ENCODE measurements at regions not wholly inside any gene's neighbourhood (a gene's known extent, or its start where the extent isn't known, plus 50 kb on each side); places are given as distances from the start of the nearest gene placed in this dataset.
"Not testable (repeated sequence)": the region's sequence is repeated elsewhere in the genome, so short reads cannot be mapped to it uniquely, and the experiment has no call there.

DNA sequence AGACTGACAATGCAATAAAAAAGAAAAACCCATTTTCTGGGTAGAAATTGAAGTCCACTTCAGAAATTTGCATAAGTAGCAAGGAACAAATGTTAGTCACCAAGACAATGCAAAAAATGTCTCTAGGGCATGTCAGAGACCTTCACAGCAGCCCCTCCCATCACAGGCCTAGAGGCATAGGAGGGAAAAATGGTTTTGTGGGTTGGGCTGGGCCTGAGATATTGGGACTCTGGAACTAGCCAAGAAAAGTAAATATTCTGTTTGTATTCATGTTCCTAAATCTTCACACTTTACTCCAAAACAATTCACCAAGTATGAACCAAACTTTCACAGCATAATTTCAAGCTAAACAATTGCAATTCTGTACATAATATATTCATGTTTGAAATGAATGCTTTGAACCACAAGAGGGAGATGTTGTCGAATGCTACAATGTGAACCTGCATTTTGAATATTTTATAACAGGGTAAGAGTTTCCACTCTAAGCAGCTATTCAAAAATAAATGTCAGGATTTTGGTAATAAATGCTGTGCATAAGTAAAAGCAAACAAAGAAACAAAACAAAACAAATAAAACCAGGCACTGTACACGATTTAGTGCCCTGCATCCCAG is 429.2 kb downstream of the OTOL1 start:
- DNase-seq: no peak

GRCh38 chr3:161927131-161927530 is 430.5 kb downstream of the OTOL1 start:
- DNase-seq: no peak

DNA sequence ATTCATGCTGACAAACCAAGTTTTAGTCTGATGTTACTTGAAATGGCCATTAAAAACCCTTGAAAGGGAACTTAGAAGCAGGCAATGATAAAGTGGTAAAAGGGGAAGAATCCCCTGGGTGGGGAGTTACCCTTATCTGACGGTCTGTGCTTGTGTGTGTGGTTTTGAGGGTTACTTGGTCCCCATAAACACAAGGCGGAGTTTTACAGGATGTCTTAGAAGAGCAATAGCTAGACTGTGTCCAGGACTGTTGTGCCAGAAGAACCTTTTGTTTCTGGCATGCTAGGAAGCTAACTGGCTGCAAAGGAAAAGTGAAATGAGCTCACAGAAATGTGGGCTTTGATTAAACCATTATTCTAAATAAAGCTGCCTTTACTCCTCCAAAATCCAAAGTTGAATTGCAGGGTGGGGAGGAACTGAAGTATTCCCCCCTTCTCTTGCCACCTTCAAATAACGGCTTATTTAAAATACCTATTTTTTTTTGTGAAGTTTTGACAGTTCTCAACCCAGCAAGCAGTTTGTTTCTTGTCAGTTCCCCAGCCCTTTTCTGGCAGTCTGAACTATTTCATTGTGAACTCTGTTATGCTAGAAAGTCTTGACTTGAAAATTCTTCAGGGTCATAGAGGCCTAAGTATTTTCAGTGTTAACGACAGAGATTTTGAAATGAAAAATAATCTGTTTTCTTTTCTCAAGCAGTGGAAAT is 443.5 kb downstream of the OTOL1 start:
- no peak for DNase-seq

DNA sequence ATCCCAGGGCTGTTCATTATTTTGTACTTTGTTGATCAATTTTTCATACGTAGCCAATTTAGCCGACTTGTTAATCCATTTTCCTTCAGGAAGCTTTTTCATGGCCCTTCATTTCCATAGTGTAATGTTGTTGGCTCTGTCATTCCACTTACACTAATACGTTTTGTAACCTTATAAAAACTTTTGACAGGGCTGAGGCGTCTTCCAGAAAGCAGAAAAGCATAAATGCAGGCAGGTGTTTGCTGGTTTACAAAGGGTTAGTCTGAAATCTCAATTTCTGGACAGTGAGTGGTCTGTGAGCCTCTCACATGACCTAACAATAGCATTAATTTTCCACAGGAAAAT is 444.0 kb downstream of the OTOL1 start:
- DNase-seq: no peak

GRCh38 chr3:161941891-161942290 is 445.3 kb downstream of the OTOL1 start:
- DNase-seq: no peak

DNA sequence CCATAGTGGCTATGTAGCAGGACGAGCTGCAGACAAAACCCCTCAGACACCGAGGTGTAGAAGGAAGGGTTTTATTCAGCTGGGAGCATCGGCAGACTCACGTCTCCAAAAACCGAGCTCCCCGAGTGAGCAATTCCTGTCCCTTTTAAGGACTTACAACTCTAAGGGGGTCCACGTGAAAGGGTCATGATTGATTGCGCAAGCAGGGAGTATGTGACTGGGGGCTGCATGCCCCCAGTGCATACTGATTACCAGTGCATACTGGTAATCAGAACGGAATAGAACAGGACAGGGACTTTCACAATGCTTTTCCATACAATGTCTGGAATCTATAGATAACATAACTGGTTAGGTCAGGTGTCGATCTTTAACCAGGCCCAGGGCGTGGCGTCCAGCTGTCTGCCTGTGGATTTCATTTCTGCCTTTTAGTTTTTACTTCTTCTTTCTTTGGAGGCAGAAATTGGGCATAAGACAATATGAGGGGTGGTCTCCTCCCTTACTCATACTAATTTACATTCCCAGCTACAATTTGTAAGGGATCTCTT is 447.3 kb downstream of the OTOL1 start:
- not testable (repeated sequence) for DNase-seq

DNA sequence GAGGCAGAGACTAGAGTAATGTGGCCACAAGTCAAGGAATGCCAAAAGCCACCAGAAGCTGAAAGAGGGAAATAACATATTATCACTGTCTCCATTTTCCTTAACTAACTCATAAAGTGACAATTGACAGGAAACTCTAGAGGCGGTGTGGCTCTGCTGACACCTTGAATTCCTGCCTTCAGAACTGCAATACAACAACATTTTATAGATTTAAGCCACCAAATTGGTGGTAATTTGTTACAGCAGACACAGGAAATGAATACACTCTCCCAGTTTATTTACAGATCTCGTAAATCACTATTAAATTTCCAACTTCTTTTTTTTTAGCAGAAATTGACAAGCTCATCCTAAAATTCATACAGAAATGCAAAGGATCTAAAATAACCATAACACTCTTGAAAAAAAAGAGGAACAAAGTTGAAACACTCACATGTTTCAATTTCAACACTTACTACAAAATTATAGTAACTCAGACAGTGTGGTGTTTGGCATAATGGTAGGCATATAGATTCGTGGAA is 449.9 kb downstream of the OTOL1 start:
- DNase-seq: no peak

- no peak for DNase-seq
Measured at GRCh38 chr3:161950318-161950868, 453.8 kb downstream of the OTOL1 start.

- DNase-seq: no peak
Measured at GRCh38 chr3:161957467-161957866, 460.9 kb downstream of the OTOL1 start.

- DNase-seq: no peak
Measured at GRCh38 chr3:161964857-161965256, 468.2 kb downstream of the OTOL1 start.

DNA sequence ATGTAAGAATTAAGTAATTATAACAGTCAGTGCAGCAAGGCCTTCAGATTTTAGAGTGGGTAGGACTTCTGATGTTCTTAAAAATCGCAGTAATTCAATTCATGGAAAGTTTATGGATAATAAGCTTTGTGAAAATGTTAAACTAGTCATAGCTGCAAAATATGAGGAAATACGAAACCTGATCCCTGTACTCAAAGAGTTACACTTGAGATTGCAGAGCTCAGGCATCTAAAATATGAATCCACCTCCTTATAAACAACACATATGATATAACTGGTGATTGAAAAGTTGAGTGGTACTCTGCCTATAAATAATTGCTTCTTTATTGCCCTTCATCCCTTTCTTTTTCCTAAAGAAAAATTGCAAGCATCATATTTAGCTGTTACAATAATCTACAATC is 473.3 kb downstream of the OTOL1 start:
- no peak for DNase-seq

- DNase-seq: no peak
Measured at GRCh38 chr3:161975201-161975600, 478.6 kb downstream of the OTOL1 start.

GRCh38 chr3:161977063-161977462 is 480.5 kb downstream of the OTOL1 start:
- no peak for DNase-seq

DNA sequence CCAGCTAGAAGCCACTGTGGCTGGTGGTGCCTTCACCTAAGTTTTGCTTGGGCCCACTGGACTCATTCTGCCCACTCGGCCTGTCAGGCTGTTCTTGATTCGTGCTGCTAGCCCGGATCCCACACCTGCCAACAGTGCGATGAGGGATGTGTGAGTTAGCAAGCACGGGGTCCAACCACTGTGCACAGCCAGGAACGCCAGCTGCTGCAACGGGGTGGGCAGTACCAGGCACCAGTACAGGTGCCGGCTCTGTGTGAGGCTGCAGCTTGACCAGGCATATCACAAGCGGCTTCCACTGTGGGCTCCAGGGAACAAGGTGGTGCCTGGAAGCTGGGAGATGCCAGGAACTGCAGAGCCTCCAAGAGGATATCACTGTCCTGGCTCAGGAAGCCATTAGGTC is 481.2 kb downstream of the OTOL1 start:
- no peak for DNase-seq

DNA sequence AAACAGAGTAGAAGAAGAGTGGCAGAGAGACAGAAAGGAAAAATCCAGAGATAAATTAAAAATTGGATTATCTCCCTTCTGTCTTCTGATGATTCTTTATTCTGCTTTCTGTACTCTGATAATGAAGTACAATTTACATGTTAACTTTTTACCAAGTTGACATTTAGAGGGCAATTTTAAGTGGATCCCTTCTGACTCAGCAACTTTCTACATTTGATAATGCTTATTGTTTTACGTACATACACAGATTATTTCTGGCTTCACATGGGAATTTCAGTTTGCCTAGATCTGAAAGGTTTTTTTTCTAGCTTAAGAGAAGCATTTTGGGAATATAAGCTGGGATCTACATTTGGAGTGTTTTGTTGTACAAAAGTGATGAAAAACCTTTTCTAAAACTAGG is 491.3 kb downstream of the OTOL1 start:
- DNase-seq: no peak

DNA sequence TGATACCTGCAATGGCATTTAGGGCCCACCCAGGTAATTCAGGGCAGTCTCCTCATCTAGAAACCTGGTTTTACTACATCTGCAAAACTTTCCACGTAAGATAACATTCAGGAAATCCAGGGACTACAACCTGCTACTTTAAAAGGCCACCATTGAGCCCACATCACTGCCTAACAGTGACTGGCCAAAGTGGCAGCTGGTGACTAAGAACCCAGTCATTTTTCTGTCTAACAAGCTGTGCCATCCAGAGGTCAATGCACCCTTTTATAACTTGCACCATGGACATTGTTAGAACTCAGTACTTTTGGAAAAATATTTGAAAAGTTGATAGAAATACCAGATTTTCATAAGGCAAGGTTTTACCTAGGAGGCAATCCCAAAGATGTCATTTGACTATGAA is 492.4 kb downstream of the OTOL1 start:
- DNase-seq: no peak

GRCh38 chr3:161990036-161990435 is 493.4 kb downstream of the OTOL1 start:
- no peak for DNase-seq

DNA sequence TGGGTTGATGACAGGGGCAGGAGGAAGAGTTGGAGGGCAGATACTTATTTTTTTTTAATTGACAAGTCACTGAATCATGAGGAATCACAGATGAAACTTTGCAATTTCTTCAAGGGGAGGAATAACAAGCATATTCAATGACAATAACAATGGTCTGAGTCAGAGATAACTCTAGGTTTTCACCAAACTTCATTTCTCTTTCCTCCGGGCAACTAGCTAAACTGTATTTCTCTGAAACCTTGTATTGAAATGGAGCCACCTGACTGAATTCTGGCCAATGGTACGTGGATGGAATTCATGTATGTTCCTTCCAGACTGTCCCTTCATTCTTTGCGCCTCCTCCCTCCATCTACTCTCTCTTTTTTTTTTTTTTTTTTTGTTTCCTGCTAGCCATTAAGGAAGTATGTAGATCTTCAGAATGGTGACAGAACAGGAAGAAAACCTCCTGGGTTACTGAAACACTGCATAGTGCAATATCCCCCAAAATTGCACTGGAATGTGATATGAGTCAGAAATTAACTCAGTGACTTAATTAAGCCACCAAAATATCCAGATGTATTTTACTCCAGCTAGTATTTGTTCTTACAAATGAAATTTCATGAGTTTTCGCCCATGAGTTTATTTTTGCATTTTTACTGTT is 495.4 kb downstream of the OTOL1 start:
- no peak for DNase-seq

- DNase-seq: no peak
Measured at GRCh38 chr3:161999846-162000245, 503.2 kb downstream of the OTOL1 start.

- no peak for DNase-seq
Measured at GRCh38 chr3:162007722-162008121, 511.1 kb downstream of the OTOL1 start.

DNA sequence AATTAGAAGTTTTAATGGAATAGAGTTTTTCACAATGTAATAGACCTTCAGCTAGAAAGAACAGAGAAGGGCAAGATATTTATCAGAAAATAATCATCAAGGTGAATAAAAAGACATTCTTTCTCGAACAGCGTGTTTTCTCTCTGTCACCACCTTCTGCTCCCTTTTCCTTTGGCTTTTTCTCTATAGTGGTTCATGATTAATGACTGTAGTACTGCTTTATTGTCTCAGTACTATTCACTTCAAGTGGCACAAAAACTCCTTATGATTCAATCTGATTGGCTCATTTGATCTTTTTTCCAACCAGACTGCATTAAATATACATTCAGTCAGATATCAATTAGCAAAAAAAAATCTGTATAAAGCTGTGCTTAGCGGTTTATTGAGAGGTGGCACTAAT is 516.0 kb downstream of the OTOL1 start:
- no peak for DNase-seq

DNA sequence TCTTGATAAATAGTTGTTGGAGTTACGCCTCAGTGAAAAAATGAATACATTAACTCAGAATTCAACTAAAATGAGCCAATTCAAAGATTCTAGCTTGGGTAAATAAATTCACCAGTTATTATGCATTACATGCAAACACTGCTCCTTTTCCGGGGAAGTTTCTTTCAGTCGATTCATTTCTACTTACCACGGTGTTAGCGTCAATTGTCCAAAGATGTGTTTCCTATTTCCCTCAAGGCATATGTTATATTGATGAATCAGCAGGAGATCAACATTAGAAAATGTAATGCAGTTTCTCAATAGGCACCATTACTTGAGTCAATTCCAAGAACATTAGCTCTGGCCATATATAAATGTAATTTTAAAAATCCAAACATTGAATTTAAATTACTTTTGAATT is 517.7 kb downstream of the OTOL1 start:
- DNase-seq: no peak

DNA sequence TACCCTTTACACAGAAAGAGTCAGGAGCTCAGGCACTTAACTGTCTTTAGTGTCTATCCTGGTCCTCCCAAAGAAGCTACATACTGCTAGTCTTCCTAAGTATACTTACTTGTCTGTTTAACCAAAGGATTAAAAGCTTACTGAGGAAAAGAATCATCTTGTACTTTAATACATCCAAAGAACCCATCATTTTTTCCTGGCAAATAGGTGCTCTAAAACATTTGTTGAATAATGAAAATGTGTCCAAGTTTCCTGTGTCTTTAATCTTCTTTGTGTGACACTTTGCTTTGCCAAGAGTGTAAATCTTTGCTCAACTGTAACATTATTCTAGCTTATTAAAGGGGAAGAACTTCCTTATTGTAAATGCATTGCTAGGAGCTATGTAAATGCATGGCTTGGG is 519.2 kb downstream of the OTOL1 start:
- DNase-seq: no peak

- DNase-seq: no peak
Measured at GRCh38 chr3:162019817-162020216, 523.2 kb downstream of the OTOL1 start.
